Tibial artery (tissue), 4 donors: ENCODE measurements at regions not wholly inside any gene's neighbourhood (a gene's known extent, or its start where the extent isn't known, plus 50 kb on each side); places are given as distances from the start of the nearest gene placed in this dataset.

Experiments used
- DNase-seq, 2 donors: peaks; one replicate each; pipeline ENCODE4 v3.0.0-alpha.2; 2019
- H3K27ac ChIP-seq, 2 donors: fragments of 200-600 bp; sonication (generic) in 1 of 2; 1 replicate in 1 of 2; 2 replicates in 1 of 2; pipeline ENCODE4 v1.5.1; 2018 to 2019; ENCODE audit warnings: mild to moderate bottlenecking in 1 of 2
- H3K27me3 ChIP-seq, 2 donors: fragments of 200-600 bp; sonication (generic) in 1 of 2; one replicate each; pipeline versions ENCODE4 v1.5.1 to v1.6.0; 2016 to 2019
- H3K36me3 ChIP-seq, 3 donors: fragments of 200-600 bp; sonication (generic) in 2 of 3; one replicate each; pipeline ENCODE4 v1.5.1; 2016 to 2019; ENCODE audit warnings: mild to moderate bottlenecking in 2 of 3
- H3K4me1 ChIP-seq, 4 donors: fragments of 200-600 bp; sonication (generic) in 2 of 4; 1 replicate in 3 of 4; 2 replicates in 1 of 4; pipeline ENCODE4 v1.5.1; 2016 to 2019
- H3K4me3 ChIP-seq, 2 donors: fragments of 200-600 bp; sonication (generic) in 1 of 2; 1 replicate in 1 of 2; 2 replicates in 1 of 2; pipeline ENCODE4 v1.5.1; 2018 to 2019; ENCODE audit warnings: mild to moderate bottlenecking in 2 of 2
- H3K9me3 ChIP-seq, 3 donors: fragments of 200-600 bp; sonication (generic) in 1 of 3; one replicate each; pipeline ENCODE4 v1.5.1; 2016 to 2019
- intact Hi-C: fragments of 100-400 bp; cut with DNase I; formaldehyde crosslinking; loops from one replicate; pipeline ENCODE4 v1.15.0; 2023; ENCODE audit warnings: low total_unique reads
- TF ChIP-seq, protein P1 (sequence below), 2 experiments: fragments of 200-600 bp in 1 of 2; fragments of 450-650 bp in 1 of 2; IDR thresholded peaks; one replicate each; pipeline ENCODE4 v1.5.1; 2017 to 2019; ENCODE audit warnings: antibody characterized with exemption in 2 of 2, mild to moderate bottlenecking in 1 of 2, moderate library complexity in 1 of 2

- no peak overlapping the region for H3K4me3 ChIP-seq
- no peak for DNase-seq
- TF ChIP-seq, protein P1, sequence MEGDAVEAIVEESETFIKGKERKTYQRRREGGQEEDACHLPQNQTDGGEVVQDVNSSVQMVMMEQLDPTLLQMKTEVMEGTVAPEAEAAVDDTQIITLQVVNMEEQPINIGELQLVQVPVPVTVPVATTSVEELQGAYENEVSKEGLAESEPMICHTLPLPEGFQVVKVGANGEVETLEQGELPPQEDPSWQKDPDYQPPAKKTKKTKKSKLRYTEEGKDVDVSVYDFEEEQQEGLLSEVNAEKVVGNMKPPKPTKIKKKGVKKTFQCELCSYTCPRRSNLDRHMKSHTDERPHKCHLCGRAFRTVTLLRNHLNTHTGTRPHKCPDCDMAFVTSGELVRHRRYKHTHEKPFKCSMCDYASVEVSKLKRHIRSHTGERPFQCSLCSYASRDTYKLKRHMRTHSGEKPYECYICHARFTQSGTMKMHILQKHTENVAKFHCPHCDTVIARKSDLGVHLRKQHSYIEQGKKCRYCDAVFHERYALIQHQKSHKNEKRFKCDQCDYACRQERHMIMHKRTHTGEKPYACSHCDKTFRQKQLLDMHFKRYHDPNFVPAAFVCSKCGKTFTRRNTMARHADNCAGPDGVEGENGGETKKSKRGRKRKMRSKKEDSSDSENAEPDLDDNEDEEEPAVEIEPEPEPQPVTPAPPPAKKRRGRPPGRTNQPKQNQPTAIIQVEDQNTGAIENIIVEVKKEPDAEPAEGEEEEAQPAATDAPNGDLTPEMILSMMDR (IDR thresholded peaks at IDR 0.05), result no peak
Measured at GRCh38 chr6:147756891-147757290, 248.4 kb downstream of the SAMD5 start.

GRCh38 chr6:147757291-147757690 is 248.8 kb downstream of the SAMD5 start:
- H3K4me1 ChIP-seq, result no peaks in the 10 kb centered on the region
- no peaks in the 10 kb centered on the region for H3K27me3 ChIP-seq
- no peaks in the 10 kb centered on the region for H3K36me3 ChIP-seq
- H3K27ac ChIP-seq, result no peak overlapping the region
- no peak for DNase-seq
- H3K4me3 ChIP-seq, result no peak overlapping the region
- peaks cover 0 to 6% (median 0%) of the 10 kb centered on the region in 3 donors for H3K9me3 ChIP-seq
- intact Hi-C loops, result no loop called here
- TF ChIP-seq, protein P1 (IDR thresholded peaks at IDR 0.05), result no peak

More at GRCh38 chr6:147756891-147757290, 248.4 kb downstream of the SAMD5 start:
- H3K4me1 ChIP-seq, result no peaks in the 10 kb centered on the region
- intact Hi-C loops, result no loop called here
- peaks cover 0 to 6% (median 0%) of the 10 kb centered on the region in 3 donors for H3K9me3 ChIP-seq
- H3K27ac ChIP-seq, result no peak overlapping the region
- H3K27me3 ChIP-seq, result no peaks in the 10 kb centered on the region
- no peaks in the 10 kb centered on the region for H3K36me3 ChIP-seq

DNA sequence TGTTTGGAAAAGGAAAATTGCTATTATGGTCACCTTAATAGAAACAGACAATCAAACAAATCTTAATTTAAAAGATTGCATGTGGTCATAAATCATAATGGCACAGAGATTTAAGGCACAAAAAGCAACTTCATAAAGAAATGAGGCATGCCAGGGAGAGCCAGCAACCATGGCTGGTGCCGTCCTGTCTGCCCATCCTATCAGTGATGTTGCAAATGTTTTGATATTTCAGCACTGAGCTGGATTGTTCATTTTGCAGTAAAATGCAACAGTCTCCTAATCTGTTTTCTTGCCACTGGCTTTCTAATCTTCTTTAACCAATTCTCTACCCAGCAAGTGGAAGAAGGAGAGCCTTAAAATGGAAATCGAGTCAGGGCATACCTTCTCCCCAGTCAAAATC is 249.8 kb downstream of the SAMD5 start:
- no peaks in the 10 kb centered on the region for H3K4me1 ChIP-seq
- intact Hi-C loops, result no loop called here
- no peak overlapping the region for H3K4me3 ChIP-seq
- H3K27me3 ChIP-seq, result no peaks in the 10 kb centered on the region
- no peaks in the 10 kb centered on the region for H3K36me3 ChIP-seq
- TF ChIP-seq, protein P1 (IDR thresholded peaks at IDR 0.05), result no peak
- no peak for DNase-seq
- peaks cover 0 to 6% (median 0%) of the 10 kb centered on the region in 3 donors for H3K9me3 ChIP-seq
- H3K27ac ChIP-seq, result no peak overlapping the region

DNA sequence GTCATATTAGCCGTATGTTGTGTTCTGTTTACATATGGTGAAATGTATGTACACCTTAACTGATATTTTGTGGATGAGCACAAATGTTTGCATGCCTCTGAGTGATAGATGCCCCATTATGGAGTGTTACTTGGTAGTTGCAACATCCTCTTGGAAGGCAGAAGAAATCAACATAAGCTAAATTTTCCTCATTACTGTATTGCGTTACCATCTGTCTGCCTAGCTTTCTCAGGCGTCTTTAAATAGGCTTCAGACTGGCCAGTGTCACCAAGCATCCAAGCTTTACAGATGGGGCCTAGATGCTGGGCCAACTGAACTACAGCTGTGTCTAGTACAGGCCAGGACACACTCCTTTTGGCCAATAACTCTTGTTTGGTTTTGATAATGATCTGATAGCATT is 250.6 kb downstream of the SAMD5 start:
- Histone ChIP-seq H3K4me1 (no peaks in the 10 kb centered on the region), H3K36me3 (no peaks in the 10 kb centered on the region), H3K27ac (no peak overlapping the region), H3K27me3 (no peaks in the 10 kb centered on the region), H3K4me3 (no peak overlapping the region), H3K9me3 (peaks cover 0 to 6% (median 0%) of the 10 kb centered on the region in 3 donors)
- TF ChIP-seq, protein P1 (IDR thresholded peaks at IDR 0.05), result no peak
- intact Hi-C loops, result no loop called here
- no peak for DNase-seq

- Histone ChIP-seq H3K27me3 (no peaks in the 10 kb centered on the region), H3K27ac (no peak overlapping the region), H3K36me3 (no peaks in the 10 kb centered on the region), H3K4me3 (no peak overlapping the region), H3K9me3 (peaks cover 0 to 5% (median 0%) of the 10 kb centered on the region in 3 donors), H3K4me1 (no peaks in the 10 kb centered on the region)
- DNase-seq, result no peak
- TF ChIP-seq, protein P1 (IDR thresholded peaks at IDR 0.05), result no peak
- intact Hi-C loops, result no loop called here
Measured at GRCh38 chr6:147759536-147759935, 251.0 kb downstream of the SAMD5 start.

DNA sequence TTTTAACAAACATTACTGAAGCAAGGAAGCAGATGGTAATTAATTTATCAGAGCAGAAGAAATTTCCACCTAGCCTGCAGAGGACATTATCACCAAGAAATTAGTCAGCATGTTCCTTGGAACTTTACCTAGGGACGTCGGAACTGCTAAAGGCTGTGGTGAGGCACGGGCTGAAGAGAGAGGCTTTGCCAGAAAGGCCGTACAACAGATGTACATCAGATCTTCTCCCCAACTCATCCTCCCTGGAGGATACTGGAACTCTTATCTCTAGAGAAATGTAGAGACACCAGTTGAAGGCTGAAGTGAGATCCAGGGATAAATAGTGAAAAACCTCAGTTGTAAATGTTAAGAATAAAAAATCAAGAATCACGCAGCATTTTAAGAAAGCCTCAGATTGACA is 257.1 kb downstream of the SAMD5 start:
- Histone ChIP-seq H3K4me3 (no peak overlapping the region), H3K4me1 (no peaks in the 10 kb centered on the region), H3K9me3 (no peaks in the 10 kb centered on the region), H3K27me3 (no peaks in the 10 kb centered on the region), H3K36me3 (no peaks in the 10 kb centered on the region), H3K27ac (no peak overlapping the region)
- DNase-seq, result no peak
- TF ChIP-seq, protein P1 (IDR thresholded peaks at IDR 0.05), result no peak
- intact Hi-C loops, result no loop called here
